ENCODE measurements at regions not wholly inside any gene's neighbourhood (a gene's known extent, or its start where the extent isn't known, plus 50 kb on each side); places are given as distances from the start of the nearest gene placed in this dataset.
"Not testable (repeated sequence)": the region's sequence is repeated elsewhere in the genome, so short reads cannot be mapped to it uniquely, and the experiment has no call there.

- no peak for DNase-seq (ENCODE audit: low read depth in 1 of 2, low spot score in 1 of 2)
Measured at GRCh38 chr21:15932726-15933125, 202.9 kb downstream of the USP25 start.

DNA sequence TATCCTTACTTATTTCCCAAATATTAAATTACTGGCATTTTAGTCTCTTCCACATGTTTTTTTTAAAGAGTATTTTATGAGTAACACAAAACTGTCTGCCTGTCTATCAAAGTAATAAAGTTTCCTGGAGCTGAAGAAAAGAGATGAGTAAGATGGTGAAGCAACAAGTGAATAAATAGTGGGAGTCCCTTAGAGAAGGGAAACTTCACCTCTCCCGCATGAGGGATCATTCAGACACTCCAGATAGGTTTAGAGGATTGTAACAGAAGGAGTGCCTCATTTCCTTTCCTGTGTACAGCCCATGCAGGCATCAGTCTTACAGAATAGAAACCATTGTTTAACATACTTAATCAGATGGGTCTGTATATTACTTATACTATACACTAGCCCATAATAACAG lies 205.7 kb downstream of the USP25 start:
- DNase-seq (ENCODE audit: low read depth in 1 of 2, low spot score in 1 of 2): no peak

GRCh38 chr21:15943009-15943666 lies 213.4 kb downstream of the USP25 start:
- no peak for DNase-seq (ENCODE audit: low read depth in 1 of 2, low spot score in 1 of 2)

DNA sequence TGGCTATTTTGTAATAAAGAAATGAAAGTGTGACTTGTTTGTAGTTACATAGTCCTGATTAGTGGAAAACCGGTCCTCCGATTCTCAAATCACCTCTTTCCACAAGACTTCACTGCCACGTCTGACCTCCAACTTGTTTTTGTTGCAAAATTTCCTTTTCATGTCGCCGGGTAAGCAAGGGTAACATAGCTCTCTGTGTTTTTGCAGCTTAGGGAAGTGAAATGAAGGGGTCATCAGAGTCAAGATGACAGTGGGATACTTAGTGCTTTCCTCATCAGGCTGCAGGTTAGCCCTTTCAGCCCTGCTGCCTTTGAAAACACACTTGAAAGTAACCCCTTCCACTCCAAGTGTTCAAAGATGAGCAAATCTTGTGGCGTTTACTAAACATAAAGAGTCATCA lies 217.9 kb downstream of the USP25 start:
- DNase-seq (ENCODE audit: low read depth in 1 of 2, low spot score in 1 of 2): no peak

- DNase-seq (ENCODE audit: low read depth in 1 of 2, low spot score in 1 of 2): no peak
Measured at GRCh38 chr21:15953551-15954116, 223.9 kb downstream of the USP25 start.

DNA sequence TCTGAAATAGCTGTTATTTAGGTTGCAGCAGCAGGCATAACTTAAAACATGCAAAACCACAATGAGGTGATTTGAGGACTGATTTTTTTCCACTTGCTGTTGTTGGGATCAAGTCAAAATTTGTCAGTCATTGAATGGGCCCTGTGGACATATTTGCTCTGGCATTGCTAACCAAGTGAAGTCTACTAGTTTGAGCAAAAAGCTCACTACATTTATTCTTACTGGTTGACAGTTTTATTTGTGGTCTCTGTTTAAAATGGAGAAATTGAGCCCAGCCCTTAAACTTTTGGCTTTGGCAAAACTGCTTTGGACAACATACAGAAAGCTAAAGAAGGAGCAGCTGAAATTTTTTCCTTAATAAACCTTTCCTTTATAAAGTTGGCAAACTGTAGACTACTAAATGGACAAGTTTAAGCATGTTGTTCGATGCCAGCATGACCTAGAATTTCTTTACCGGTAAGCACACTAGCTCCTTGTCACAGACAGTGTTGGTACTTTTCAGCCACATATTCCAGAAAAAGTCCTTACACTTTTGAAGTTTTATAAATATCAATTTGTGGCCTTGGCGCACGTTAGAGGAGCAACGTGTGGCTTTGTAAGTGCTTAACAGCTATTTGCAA lies 234.6 kb downstream of the USP25 start:
- DNase-seq (ENCODE audit: low read depth in 1 of 2, low spot score in 1 of 2): no peak

- DNase-seq (ENCODE audit: low read depth in 1 of 2, low spot score in 1 of 2): no peak
Measured at GRCh38 chr21:15966231-15966630, 236.4 kb downstream of the USP25 start.

DNA sequence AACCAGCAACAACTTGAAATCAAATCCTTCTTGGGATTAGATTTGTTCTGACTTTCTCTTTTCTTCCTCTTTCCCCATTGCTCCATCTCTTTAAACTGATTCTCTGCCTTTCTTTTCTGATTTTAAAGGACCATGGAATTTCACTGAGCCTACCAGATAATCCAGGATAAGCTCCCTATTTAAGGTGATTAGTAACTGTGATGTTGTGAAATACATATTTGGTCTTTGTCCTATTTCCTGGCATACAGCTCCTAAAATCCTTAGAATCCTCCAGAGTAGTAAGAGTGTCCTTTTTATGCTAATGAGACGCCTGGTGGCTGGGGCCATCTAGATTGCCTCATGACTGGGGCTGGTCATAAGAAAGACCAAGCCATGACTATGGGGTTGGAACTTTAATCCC lies 236.9 kb downstream of the USP25 start:
- no peak for DNase-seq (ENCODE audit: low read depth in 1 of 2, low spot score in 1 of 2)

- DNase-seq (ENCODE audit: low read depth in 1 of 2, low spot score in 1 of 2): no peak
Measured at GRCh38 chr21:15967661-15968060, 237.9 kb downstream of the USP25 start.

GRCh38 chr21:15968776-15969310 lies 239.1 kb downstream of the USP25 start:
- no peak for DNase-seq (ENCODE audit: low read depth in 1 of 2, low spot score in 1 of 2)

DNA sequence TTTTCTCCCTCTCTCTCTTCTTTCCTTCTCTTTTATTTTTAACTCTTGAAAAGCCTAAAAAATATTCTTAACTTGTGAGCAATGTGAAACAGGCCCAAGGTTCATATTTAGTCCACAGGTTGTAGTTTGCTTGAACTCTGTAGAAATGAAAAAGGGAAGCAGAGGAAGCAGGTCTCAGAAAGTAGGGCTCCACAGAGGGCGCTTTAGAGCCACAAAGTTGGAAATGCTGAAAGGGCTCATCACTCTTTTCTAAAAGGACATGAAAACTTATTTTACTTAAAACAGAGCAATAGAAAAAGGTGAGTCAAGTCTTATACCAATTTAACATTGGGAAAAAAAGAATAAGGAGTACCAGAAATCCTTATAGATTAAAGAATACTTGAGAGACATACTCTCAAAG lies 247.0 kb downstream of the USP25 start:
- no peak for DNase-seq (ENCODE audit: low read depth in 1 of 2, low spot score in 1 of 2)

DNA sequence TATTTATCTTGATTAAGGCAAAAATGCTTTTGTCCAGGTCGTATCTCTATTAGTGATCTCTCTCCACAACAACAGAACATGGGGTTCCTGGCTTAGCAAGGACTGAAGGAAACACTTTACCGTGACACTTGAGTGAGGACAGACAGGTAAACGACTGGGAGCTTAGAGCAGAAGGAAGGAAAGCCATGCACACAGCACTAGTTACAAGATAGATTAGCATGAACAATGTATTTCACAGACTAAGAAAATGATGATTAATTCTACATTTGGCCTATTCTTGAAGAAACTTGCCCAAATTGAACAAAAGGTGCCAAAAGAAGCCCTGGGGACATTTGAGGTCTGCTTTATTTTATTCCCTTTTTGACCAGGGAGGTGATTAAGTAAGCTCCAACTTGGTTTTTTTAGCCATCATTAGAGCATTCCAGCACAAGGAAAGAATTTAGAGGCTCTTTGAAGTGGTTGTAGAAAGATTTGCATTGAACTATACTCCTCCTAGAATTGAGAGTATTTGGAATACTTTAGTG lies 248.5 kb downstream of the USP25 start:
- DNase-seq (ENCODE audit: low read depth in 1 of 2, low spot score in 1 of 2): no peak

DNA sequence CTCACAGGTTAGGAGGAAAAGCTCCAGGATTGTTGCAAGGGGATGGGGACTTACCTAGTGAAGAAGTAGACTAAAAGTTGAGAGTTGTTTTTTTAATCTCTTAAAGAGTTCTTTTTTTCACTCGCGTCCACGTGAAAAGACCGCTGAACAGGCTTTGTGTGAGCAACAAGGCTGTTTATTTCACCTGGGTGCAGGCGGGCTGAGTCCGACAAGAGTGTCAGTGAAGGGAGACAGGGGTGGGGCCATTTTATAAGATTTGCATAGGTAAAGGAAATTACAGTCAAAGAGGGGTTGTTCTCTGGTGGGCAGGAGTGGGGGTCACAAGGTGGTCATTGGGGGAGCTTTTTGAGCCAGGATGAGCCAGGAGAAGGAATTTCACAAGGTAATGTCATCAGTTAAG lies 249.7 kb downstream of the USP25 start:
- DNase-seq (ENCODE audit: low read depth in 1 of 2, low spot score in 1 of 2): not testable (repeated sequence)

- DNase-seq (ENCODE audit: low read depth in 1 of 2, low spot score in 1 of 2): no peak
Measured at GRCh38 chr21:15986277-15986676, 256.5 kb downstream of the USP25 start.

DNA sequence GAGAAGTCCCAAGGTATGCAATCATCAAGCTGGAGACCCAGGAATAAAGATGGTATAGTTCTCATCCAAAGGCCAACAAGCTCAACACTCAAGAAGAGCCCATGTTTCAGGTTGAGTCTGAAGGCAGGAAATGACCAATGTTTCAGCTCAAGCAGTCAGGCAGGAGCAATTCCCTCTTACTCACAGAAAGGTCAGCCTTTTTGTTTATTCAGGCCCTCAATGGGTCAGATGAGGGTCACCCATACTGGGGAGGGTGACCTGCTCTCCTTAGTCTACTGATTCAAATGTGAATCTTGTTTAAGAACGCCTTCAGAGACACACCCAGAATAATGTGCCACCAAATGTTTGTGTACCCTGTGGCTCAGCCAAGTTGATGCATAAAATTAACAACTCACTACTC lies 262.4 kb downstream of the USP25 start:
- no peak for DNase-seq (ENCODE audit: low read depth in 1 of 2, low spot score in 1 of 2)

GRCh38 chr21:15993951-15994350 lies 264.2 kb downstream of the USP25 start:
- DNase-seq (ENCODE audit: low read depth in 1 of 2, low spot score in 1 of 2): no peak

- DNase-seq (ENCODE audit: low read depth in 1 of 2, low spot score in 1 of 2): no peak
Measured at GRCh38 chr21:15999741-16000140, 270.0 kb downstream of the USP25 start.

DNA sequence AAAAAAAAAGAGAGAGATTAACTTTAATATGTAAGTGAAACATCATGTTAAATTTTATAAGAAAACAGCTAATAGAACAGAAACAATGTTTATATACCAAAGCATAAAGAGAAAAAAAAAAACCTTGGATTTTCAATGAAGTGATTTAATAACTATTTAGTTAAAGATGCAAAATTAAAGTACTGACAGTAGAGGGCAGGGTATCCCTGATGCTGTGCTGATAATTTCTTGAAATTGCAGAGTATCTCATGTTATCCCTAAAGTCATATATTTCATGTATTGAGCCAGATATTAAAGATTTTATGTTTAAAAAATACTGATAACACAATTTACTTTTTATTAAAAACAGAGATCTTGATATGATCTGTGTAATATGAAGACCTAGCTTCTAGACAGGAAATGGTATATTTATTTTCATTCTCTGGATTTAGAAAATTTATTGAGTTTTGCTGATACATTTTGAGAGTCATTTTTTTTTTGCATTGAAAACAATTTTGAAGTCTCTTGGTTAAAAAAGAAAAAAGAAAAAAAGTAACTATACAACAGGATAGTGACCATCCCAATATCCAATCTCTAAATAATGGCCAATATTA lies 273.2 kb downstream of the USP25 start:
- no peak for DNase-seq (ENCODE audit: low read depth in 1 of 2, low spot score in 1 of 2)

GRCh38 chr21:16004086-16004485 lies 274.3 kb downstream of the USP25 start:
- DNase-seq (ENCODE audit: low read depth in 1 of 2, low spot score in 1 of 2): no peak

- no peak for DNase-seq (ENCODE audit: low read depth in 1 of 2, low spot score in 1 of 2)
Measured at GRCh38 chr21:16004523-16004922, 274.7 kb downstream of the USP25 start.

DNA sequence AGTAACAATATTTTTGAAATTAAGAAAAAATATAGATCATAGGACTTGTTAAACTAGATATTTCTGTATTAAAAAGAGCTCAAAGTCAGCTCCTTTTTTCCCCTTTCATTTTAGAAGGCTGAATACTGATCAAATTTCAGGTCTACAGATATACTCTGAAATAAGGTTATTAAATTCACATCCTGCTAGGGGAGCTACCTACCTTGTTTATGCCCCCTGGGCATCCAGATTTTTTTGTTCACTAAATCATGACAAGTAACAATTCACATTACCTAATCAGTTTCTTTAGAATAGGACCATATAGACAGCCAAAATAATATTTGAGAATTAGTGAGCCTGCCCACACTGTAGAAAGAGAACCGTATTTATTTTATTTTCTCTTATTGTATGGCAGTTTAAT lies 276.2 kb downstream of the USP25 start:
- DNase-seq (ENCODE audit: low read depth in 1 of 2, low spot score in 1 of 2): no peak

DNA sequence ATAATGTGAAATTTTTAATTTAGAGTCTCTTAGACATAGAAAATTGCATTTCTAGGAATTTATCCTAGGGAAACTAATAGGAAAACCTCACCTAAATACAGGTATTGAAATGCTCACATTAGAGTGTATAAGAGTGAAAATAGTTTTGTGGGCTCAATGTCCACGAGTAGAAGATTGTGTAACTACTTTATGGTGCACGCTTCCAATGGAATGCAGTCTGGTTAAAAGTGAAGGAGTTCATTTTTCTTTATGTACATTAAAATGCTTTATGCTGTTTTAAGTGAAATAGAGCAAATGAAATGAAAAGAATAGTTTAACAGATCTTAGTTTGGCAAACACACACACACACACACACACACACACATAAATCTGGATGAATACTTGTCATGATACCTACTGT lies 278.2 kb downstream of the USP25 start:
- no peak for DNase-seq (ENCODE audit: low read depth in 1 of 2, low spot score in 1 of 2)
